ENCODE measurements at regions not wholly inside any gene's neighbourhood (a gene's known extent, or its start where the extent isn't known, plus 50 kb on each side); places are given as distances from the start of the nearest gene placed in this dataset.

DNA sequence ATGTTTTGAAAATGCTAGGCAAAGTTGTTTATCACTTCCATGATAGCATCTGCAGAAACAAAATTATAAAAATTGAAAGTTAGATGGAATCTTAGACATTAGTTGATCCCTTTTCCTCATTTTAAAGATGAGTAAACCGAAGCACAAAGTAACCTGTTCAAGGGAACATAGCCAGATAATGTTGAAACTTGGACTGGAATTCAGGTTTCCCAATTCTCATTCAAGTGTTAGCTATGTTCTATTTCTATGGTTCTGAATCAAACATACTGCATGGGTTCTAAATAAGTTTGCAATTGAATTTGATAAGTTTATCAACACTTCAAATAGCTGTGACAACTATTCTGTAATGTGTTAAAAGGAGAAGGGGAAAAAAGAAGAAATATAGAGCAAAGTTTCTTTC lies 122.4 kb upstream of the SOX5 start:
- no peak for DNase-seq

DNA sequence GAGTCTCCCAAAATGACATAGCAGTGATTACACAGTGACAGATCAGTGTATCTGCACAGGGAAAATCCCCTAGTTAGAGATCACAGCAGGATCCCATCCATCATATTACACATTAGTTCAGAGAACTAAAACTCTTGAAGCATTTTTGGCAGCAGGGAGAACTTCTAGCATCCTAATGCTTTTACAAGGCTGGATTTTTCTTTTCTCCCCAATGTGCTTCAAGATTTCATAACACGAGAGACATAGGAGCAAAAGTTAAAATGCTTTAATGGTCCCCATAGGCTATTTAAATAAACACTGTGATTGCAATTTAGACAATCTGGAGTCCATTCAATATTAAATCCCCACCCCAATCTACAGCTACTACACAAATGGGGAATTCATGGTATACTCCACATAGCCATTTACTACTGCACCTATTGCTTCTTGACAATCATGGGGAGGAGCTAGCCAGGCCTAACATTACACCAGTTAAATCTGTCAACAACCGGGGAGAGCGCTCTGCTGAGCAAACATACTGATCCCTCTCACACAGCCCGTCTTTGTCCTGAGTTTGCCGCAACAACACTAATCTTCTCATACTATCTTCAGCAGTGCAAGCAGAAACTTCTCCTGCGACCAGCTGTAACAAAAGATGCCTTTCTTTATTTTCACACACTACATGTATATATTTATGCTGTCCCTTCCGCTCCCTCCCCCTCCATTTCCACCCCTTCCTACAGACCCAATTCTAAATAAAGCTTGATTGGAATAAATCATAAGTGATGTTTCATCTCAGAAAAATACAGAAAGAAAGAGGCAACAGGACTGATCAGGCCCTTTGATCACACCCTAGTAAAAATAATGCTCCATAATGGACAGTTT lies 120.3 kb upstream of the SOX5 start:
- DNase-seq = no peak

DNA sequence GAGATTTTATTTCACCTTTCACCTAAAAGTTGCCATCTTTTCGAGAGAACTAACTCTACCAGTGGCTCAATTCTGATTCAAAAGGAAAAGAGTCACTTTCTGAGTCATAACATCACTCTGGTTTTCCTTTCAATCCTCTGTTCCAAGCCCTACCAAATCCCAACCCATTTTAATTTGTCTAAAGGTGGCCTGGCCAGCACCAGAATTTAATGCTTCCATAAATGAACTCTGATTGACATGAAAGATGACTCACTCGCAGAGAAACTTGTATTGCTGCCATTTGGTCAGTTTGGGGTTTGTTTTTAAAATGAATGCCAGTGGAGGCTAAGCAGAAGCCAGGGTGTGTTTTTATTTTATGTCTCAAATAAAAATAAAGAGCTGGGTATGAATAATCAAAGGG lies 117.4 kb upstream of the SOX5 start:
- DNase-seq = no peak

DNA sequence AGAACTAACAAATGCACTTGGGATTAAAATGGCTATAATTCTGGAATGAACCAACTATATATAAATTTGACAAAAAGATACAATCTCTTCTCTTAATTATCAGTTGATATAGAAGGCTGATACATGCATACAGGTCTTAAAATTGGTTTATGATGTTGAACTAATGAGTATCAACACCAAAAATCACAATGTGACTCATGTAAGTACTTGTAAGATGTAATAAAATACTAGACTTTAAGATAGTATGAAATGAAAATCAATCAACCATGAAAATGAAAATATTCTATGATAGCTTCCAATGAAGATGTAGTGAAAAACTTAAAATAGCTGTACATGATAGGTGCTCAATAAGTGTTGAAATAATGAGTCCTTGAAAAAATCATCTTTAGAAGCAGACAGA lies 116.6 kb upstream of the SOX5 start:
- no peak for DNase-seq

DNA sequence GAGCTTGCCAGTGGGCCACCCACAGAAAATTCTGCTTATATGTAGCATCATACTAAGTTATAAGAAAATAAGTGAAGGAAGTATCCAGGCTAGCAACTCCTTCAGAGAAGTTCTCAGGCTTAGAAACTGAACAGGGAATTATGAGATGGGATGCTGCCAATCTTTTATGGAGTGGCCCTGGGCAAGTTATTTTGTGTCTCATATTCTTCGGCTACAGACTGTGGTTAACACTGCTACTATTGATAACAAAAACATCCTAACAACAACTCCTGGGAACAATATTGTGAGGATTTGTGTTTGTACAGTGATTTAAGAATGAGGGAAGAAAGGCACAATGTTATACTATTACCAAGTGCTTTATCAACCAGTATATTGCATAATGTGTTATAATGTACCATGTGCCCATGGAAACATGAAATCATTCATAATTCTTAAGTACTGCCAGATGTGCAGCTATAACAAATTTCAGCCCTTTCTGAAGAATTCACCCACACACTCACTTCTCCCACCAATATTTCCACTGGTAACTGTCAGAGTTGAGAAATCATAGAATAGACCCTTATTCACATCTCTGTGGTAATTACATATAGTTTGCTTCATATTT lies 113.3 kb upstream of the SOX5 start:
- no peak for DNase-seq

DNA sequence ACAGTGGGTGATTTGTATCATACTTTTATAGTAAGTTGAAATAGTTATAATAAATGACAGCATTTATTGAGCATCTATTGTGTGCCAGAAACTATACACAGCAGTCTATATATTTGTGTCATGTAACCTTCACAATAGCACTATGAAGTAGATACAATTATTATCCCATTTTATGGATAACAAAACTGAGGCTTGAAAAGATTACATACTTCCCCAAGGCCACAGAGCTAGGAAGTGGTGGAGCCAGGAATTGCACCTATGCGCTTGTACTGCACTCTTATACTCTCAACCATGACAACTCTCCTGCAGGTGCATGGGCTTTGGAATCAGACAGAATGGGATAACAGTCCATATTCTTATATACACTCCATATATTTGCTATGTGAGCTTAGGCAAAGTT lies 110.6 kb upstream of the SOX5 start:
- no peak for DNase-seq

DNA sequence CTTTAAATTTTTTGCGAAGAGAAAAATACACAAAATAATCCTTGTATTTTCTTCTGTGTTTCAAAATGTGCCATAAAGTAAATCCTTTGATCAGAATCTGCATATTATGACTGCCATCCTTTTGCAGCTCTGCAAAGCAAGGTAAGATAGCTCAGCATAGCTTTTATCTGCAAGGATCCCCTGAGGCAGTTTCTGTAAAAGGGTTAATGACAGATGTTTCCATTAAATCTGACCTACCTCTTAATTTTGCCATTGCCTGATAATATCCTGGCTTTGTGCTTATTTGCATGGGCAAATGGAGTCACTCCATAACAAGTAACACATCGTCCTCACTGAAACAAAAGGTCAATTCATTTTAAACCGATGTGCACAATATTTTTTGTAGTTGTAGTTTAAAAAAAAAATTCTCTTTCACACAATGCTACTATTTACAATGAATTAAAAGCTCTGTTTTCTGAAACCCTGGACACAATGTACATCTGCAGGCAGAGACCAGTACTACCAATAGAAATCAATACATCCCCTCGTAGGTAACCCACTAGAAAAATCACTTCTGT lies 108.5 kb upstream of the SOX5 start:
- DNase-seq = no peak

DNA sequence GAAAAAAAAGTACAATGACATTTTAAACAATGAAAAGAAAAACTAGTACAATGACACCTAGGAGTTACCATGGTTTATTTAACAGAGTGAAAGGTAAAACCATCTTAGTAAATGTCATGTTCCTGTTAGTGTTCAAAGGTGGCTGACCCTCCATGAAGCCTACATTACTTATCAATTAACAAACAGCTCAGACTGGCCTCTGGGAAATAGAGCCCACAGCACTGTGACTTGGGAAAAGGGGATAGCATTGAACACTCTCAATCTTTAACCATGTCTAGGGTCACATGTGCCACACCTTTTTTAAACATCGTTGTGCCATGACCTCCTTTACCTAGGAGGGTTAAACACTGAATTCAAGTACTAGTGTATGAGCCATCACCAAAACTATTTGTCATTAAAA lies 106.3 kb upstream of the SOX5 start:
- no peak for DNase-seq

DNA sequence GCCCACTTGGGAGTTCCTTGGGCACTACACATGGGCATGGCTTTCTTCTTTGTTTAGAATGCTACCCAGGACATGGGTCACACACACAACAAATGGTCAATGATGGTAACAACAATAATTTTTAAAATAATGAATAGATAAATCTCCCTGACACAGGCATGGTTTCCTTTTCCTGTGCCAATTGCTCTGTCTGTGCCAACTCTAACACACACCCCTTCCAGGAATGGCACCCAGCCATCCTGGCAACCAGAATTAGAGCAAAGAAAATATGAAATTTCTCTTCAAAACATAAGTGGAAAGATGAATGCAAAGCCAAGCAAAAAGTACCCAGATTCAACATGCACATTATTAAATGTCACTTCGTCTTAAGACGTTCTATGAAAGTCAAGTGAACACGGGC lies 104.9 kb upstream of the SOX5 start:
- DNase-seq = no peak

DNA sequence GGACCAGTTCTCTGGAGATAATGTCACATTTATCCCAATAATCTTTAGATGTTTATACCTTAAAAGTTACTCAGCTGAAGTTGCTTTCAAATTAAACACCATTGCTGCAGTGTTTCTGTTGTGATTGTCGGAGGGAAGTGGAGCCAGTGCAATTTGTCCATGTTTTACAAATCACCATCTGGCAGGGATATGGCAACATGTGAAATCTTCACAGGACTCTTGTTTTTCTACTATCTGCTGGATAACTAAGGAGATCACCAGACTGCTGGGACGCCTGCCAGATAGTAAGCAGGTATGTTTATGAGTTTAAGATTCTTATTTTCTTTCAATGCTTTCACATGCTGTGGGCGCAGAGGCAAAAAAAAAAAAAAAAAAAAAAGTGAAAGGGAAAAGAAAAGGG lies 100.3 kb upstream of the SOX5 start:
- DNase-seq = no peak

DNA sequence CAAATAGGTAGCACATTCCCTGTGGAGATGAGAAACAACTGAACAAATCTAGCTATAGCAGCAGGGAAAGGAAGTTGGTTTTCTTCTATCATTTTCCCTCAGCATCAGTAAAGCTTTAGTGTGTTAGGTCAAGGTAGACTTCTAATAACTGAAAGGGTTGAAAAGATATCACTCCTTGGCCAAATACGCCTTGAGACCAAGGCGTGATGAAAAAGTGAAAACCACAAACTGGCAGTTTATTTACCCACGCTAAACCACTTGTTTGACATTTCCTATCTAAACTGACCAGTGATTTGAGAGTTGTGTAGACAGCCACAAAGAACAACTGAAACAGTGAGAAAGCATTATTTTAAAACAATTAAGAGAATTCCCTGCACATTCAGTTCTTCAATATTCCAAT lies 99.6 kb upstream of the SOX5 start:
- DNase-seq = no peak

DNA sequence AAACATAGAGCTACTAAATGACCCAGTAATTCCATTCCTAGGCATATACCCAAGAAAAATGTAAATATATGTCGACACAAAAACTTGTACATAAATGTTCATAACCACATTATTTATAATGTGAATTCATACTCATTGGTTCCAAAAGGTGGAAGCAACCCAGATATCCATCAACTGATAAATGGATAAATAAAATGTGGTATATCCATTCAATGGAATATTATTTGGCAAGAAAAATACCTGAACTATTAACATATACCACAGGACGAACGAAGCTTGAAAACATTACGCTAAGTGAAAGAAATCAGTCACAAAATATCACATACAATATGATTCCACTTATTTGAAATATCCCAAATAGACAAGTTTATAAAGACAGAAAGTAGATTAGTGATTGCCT lies 99.0 kb upstream of the SOX5 start:
- DNase-seq = no peak

DNA sequence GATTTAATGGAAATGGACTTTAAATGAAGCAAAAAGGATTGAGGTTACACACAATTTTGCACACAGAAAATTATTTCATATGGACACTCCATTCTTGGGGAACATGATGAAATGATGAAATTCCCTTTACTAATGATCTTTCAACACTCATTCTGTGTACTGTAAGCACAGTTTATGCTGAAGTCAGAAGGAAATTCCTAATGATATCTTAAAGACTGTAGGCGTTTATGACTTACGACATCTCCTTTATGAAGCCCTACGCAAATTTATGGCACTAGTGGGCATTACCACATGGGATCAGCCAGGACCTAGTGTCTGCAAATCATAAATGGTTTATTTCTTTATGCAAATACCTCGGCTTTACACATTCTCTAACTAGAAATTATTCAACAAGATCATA lies 97.9 kb upstream of the SOX5 start:
- no peak for DNase-seq

DNA sequence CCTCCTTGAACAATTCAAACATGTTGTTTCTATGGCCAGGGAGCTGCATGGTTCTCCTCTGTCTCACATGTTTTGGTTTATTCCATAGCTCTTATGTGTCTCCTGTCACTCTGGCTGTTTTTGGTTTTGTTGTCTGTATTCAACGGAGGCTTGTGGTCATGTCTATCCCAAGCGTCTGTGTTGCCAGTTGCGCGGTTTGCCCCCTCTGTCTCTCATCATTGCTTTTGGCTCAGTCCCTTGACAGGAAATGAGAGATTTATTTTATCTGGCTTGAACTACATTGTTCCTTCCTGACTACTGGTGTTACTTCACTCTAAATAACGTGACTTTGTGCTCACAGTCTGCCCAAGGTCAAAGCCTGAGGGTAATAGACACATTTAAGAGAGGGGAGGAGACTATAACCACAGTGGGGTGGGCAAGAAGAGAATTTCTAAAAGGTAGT lies 96.4 kb upstream of the SOX5 start:
- DNase-seq = no peak

DNA sequence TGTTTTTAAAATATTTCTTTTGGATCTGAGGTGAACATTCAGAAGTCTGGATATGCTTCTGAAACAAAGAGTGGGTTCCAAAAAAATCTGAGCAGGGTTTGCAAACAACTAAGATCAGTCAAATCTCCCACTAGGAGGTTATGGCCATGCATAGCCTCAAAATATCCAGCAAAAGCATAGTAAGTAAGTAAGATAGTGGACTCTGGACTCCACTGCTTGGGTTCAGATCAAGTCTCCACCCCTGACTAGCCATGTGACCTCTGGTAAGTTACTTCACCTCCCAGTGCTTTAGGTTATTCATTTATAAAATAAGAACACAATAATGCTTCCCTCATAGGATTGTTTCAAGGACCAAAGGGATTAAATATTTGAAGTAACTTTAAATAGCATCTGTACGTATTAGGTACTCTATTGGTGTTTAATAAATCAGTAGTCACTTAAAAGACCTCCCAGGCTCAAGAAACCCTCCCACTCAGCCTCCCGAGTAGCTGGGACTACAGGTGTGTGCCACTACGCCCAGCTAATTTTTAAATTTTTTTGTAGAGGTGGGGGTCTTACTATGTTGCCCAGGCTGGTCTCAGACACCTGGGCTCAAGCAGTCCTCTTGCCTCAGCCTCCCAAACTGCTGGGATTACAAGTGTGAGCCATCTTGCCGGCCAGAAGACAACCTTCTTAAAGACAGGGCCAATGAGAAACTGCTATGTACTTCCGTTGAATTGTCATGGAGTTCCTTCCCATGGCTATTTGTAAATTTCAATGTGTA lies 95.7 kb upstream of the SOX5 start:
- no peak for DNase-seq

DNA sequence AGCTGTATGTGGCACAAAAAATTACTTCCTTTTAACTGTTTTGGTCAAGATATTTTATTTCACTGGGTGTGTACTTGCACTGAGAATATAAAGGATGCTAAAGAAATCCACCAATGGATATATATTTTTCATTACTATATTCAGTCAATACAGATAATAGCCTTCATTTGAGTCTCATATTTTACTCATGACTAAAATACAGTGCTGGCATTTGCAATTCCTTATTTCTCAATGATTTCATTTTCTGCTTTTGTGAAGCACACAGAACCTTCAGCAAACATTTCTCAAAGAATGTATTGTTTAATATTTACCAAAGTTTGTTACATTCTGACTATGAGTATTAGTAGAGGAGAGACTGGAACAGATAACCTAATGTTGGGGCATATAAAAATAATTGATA lies 93.2 kb upstream of the SOX5 start:
- DNase-seq = no peak

DNA sequence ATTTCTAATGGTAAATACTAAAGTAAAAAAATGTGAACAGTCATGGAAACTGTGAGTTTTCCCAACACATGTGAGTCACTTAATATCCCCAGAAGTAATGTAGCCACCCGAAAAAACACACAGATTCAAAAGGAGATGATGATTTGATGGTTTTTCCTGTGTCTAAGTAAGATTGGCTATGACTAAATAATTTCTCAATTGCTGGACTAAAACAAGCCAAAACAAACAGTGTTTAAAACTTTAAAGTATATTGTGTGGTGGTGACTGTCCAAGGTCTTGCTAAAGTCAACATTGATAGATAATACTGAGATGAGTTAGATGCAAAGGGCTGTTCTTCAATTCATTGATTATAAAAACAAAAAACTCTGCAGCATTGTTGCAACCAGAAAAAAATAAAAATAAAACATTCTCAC lies 89.6 kb upstream of the SOX5 start:
- no peak for DNase-seq

DNA sequence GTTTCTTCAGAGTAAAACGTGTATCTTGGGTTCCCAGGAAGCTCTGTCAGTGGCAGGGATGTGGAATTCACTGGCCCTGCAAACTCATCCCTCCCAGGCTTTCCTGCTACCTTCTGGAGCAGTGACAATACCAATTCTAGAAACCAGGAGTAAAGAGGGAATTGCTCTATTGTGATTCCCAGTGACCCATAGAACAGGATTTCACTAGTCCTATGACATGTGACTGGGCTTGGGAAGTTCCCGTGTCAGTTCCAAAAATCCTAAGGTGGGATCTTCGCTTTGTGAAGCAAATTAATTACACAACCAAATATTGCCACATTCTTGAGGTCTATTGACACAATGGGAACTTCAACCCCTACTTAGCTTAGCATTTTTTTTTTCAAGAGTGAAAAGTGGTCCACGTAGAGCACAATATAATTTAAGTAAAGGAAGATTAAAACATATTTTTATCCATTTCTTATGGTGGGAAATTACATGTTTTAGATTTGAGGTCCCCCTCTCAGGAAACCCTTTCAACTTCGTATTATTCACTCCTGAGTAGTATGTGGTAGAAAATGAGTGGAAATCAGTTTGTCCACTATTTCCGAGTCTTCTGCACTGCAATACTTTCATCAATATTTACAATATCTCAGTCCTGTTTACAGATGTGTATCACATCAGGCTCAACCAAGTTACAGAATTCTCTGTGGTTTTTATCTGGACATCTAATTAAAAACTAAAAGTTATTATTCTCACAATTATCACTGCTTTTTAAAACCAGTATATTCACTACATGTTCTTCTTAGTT lies 88.9 kb upstream of the SOX5 start:
- DNase-seq = no peak

DNA sequence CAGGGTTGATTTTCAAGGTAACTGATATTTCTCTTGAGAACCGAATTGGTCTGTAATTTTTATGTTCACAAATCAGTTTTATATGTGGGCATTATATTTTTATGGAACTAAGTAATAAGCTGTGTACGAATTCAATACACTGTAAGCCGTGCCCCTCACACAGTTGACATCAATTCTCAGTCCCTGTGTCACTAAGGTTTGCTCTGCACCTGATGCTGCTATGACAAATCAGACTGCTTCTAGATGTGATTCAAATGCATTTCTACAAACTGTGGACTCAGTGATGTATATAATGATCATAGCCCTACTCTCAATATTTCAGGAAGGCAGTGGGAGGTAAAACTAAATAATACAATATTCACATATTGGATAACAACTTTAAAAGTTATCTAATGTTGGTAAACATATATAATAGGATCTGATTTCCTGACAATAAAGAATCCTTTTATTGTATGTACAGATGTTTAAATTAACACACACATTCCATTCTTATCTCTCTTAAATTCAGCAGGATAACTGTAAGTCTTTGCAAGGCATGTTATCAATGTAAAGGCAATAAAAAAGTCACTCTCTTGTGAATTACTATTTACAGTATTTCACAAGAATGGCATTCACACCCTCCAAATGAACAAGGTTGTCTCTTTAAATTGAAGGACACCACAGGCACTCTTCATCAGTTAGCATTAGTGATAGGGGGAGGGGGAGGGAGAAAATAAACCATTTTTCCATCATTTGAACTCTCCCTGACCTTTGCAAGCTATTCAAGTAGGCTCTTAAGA lies 87.2 kb upstream of the SOX5 start:
- no peak for DNase-seq

DNA sequence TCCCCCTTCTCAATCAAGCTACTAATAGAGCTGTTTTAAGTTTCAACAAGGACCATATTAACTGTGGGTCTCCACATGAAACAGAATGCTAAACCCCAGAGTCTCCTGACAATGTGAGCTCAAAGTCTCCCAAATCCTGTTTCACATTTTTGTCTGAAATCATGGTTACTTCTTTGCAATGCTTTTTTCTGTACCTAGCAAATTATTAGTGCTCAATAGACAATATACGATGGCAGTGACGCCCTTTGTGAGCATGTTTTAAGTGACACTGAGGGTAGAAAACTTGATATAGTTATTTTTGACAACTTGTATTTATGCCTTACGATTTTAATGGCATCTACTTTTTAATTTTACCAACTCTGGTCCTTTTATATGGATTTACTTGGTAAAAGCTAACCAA lies 85.4 kb upstream of the SOX5 start:
- no peak for DNase-seq

DNA sequence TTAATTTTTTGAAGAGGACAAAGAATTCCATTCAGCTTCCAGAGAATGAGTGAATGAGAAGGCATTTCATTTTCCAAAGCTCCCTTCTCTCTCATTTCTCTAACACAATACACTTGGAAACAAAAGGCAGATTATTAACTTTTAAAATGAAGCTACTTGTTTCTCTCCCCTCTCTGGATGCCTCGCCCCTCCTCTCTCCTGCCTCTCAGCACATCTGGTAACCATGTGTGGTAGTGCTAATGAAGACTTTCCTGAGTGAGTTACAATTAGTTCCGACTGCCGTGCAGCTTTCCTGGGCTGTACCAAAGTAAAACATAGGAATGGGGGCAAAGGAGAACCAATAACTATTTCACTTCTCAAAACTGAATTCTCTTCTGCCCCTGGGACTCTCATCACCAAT lies 84.7 kb upstream of the SOX5 start:
- DNase-seq = no peak

DNA sequence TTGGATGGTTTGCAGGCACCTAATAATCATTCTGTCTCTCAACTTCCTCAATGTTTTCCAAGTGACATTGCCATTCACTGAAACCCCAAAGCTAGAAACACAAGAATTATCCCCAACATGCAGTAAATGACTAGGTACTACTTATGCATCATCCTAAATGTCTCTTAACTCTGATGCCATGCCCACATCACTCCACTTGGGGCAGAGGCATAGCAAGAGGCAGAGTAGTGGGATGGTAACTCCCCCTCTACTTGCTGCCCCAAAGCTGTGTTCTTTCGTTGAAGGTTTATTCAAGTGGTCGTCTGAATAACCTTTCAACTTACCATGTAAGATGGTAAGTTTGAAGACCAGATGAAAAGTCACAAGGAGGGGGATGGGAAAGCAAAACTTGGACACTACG lies 77.9 kb upstream of the SOX5 start:
- no peak for DNase-seq

Measured in activated CD8-positive, alpha-beta memory T cell treated with anti-CD3 and anti-CD28 coated beads, Interleukin-2, amount 50 U/mL, for 48 hours (primary cell).